ENCODE measurements at regions not wholly inside any gene's neighbourhood (a gene's known extent, or its start where the extent isn't known, plus 50 kb on each side); places are given as distances from the start of the nearest gene placed in this dataset.

DNA sequence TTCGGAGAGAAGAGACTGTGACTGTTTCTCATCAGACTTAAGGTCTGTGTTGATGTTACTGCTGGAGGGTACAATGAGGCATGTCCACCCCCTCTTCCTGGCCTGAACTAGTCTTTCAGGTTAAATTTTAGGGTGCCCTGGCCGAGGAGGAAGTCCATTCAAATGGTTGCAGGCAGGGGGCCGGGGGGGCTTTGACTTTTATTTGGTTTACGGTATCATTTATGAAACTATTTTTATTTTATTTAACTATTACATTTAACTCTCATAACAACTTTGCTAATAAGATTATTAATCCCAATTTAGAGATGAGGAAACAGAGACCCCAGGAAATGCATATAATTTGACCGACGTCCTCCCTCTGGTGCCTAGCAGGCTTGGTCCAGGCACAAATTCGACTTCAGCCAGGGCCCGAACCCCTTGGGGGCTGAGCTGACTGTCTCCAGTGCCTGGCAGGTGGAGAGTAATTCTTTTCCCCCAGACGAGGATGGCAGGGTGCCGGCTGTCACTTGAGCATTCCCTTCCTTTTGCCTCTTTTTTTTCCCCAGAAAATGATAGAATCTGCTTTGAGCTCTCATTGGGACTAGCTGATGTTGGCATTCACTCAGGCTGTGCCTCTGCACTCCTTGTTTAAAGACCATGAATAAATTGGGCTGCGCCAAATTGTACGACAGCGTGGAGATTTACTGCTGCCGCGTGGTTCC lies 255.3 kb upstream of the SALL3 start:
- no peak for DNase-seq (ENCODE audit: low read depth)

DNA sequence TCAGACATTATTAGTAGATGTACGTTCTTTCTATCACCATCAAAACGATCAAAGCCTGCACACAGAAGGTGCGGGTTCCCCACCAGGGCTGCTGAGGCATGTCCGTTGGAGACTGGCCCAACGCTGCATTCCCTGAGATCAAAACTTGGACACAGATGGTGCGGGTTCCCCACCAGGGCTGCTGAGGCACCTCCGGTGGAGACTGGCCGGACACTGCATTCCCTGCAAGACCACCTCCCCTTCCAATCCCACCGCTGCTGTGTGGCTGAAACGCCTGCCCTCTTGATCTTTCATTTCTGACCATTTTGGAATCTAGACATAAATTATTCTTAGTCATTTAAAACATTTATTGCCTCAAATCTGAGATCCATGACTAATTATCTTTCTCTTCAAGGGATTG lies 254.2 kb upstream of the SALL3 start:
- no peak for DNase-seq (ENCODE audit: low read depth)

DNA sequence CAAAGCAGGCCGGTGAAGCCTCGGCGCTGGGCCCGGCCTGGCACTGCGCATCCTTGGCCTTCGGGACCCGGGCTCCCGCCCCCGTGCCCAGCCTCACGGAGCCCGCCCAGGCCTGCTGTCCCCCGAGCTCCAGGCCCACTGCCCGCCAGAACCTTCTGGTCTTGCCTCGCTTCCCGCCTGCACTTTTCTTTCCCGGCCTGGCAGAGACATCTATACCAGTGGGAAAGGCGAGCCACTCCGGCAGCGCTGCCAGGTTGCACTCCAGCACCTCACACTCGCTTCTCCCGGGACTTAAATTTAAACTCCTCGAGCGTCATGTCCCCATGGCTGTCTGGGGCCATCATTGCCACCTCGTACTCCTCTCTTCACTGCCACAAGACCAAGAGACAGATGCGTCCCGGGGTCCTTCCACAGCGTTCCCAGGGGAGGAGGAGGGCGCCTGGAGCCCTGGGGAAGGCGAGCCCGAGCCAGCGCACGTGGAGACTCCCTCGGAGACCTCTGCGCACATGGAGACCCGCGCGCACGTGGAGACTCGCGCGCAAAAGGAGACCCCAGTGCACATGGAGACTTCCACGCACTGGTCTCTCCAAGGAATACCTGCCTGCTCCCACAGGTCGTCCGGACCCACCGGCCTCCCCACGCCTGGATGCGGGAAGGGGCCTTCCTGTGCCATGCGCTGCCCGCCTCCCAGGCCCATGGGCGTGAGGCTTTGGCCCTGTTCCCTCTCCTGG lies 253.1 kb upstream of the SALL3 start:
- DNase-seq (ENCODE audit: low read depth), result no peak

DNA sequence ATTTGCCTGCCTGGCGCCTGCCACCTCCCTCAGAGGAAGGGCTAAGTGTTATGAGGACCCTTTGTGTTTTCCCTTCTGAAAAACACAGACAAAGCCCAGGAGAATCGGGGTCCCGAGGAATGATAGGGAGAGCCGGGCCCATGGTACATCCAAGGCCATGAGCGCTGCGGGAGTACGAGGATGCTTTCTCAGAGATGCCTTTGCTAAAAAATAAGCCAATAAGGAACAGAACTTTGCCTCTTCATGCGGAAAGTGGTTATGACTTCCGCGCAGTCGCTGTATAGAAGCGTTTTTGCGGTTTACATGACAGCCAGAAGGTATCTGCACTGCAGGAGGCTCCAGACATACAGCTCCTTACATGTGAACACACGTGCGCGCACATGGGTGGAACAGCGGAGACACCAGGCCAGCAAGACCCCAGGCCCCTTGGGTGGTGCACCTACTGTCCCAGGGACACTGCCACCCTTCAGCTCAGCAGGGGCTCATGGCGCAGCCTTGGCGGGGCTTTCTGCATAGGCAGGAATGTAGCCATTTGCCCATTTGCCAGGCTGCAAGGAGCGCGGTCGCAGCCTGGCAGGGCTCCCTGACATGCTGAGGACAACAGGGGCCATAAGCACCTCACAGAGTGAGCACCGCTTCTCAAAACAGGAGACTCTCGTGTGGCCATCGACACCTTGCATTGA lies 252.4 kb upstream of the SALL3 start:
- no peak for DNase-seq (ENCODE audit: low read depth)

GRCh38 chr18:78727877-78728783 lies 251.5 kb upstream of the SALL3 start:
- no peak for DNase-seq (ENCODE audit: low read depth)

DNA sequence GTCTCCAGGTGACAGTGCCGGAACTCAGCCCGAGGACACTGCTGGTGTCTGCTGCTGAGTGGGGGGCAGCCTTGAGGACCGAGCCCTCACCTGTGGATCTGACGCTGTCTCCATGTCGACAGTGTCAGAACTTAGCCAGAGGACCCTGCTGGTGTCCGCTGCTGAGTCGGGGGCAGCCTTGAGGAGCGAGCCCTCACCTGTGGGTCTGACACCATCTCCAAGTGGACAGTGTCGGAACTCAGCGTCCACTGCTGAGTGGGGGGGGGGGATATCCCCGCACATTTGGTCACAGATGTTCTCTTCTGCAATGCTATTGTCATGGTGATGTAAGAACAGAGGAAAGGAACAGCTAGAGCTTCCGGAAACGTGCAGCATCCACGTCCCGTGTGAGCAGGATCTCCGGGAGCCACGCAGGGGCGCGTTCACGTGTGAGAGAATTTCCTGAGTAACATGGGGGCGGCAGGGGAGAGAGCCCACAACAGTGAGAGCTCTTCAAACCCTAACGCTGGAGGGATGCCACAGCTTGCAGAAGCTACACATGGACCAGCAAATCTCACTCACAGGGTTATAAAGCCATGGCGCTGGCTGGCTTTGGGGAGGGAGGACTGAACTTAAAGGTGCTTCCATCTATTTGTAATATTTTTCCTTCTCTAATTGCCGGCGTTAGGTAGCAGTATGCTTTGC lies 250.7 kb upstream of the SALL3 start:
- DNase-seq (ENCODE audit: low read depth), result no peak

DNA sequence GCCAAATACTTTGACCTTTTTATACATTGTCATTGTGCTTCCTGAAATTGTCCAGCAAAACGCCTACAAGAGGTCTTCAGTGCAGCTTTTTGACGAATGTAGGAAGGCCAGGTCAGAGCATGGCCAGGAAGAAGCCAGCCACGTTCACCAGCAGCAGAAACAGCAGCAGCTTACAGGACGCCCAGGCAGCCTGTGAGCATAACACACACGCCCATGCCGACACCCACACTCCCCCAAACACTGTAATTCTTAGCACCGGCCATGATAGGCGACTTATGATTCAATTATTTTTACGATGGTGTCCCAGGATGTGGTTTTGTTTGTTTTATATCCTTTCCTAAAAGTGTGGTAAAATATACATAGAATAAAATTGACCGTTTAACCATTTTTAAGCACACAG lies 249.1 kb upstream of the SALL3 start:
- DNase-seq (ENCODE audit: low read depth), result no peak

GRCh38 chr18:78731016-78731397 lies 248.6 kb upstream of the SALL3 start:
- no peak for DNase-seq (ENCODE audit: low read depth)

GRCh38 chr18:78731398-78732032 lies 248.1 kb upstream of the SALL3 start:
- DNase-seq (ENCODE audit: low read depth), result no peak

DNA sequence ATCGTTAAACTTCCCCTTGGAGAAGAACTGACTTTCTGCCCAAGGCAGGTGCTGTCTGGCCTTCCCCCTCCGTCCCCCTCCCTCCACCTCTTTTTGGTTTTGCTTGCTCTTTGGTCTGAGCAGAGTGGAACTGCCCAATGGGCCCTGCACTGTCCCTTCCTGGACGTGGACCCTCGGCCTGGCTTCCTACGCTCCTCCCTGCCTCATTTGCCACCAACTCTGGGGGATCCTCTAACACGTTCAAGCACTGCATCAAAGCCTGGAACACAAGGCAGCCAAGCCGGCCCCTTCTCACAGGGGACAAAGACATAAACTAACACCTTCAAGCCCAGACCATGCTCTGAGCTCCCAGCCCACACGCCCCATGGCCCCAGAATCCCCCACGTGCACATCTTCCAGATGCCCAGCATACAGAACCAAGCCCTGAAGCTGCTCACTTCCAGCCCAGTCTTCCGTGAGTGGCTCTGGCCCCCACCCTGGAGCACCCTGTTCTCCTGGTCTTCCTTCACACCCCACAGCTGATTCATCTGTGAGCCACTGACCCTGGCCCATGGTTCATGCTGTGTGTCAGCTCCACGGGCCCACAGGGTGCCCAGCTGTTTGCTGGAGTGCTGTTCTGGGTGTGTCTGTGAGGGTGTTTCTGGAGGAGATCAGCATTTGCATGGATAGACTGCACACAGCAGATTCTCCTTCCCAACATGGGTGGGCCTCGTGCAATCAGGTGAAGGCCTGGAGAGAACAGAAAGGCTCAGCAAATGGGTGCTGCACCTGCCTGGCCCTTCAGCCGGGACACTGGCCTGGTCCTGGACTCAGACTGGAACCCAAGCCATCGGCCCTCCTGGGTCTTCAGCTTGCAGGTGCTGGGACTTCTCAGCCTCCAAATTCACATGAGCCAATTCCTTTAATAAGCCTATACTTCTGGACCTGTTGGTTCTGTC lies 247.1 kb upstream of the SALL3 start:
- no peak for DNase-seq (ENCODE audit: low read depth)

DNA sequence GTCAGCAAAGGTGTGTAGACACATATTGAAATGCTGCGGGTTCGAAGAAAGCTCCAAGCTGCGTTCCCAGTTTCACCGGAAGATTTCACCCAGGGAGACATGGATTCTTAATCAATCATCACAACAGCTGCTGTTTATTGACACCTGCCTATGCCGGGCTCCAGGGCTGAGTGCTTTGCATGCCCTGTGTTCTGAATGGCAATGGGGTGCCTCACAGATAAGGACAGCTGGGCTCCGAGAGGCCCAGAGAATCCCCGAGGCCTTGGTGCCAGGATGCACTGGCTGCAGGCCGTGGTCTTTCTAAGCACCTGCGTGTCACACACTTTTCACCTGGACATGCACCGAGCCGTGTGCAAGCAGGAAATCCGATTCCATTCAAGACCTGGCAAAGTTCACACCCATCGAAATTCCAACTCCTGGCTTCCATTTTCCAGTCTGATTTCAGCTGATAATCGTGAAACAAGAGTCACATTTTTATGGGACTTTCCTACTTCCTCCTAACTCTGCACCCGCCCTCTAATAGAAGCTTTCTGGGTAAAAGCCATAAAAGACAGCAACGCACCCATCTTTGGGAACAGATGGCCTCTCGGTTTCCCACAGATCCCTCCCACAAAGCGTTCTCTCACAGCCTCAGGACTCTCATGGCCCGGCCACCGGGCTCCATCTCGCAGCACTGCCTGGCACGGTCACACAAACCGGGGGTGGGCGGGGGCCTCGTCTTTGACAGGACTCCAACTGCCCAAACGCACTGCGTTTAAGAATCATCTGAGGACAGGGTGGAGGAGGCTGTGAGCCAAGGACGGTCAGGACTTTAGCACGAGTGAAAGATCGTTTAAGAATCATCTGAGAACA lies 245.6 kb upstream of the SALL3 start:
- no peak for DNase-seq (ENCODE audit: low read depth)

- no peak for DNase-seq (ENCODE audit: low read depth)
Observed at GRCh38 chr18:78734614-78734945, 245.0 kb upstream of the SALL3 start.

DNA sequence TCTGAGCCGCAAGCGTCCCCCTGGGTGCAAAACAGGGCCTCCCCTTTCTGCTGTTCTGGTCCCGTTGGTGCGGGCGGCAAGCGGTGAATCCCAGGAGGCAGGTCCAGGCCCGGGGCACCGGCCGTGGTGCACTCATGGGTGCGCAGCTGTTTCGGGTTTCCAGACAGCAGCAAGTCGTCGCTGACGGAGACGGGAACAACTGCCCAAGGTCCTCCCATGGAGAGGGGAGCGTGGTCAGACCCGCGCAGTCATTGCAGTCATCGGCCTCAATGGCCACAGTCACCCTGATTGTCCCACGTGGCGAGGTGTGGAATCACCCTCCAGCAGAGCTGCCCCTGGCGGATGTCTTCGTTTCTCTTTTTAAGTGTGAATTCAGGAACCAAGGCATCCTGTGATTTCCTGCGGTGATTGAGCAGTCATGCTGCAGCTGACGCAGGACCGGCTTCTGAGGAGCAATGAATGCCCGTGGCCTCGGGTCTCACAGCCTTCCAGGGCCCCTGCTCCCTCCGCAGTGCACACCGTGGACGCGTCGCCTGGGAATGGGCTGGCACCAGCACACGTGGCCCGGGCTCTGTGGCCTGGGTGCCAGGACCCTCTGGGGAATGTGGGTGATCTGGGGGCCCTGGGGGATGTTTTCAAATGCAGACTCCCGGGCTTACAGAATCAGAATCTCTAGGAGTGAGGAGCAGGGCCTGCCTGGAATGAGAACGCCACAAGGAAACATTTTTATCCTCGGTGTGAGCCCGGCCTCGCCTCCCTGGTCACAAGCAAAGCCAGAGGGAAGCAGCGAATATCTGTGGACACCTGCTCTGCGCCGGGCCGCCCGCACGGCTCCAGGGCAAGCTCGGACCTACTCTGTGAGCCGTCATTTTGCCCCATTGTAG lies 244.2 kb upstream of the SALL3 start:
- no peak for DNase-seq (ENCODE audit: low read depth)

GRCh38 chr18:78736015-78736690 lies 243.5 kb upstream of the SALL3 start:
- no peak for DNase-seq (ENCODE audit: low read depth)

DNA sequence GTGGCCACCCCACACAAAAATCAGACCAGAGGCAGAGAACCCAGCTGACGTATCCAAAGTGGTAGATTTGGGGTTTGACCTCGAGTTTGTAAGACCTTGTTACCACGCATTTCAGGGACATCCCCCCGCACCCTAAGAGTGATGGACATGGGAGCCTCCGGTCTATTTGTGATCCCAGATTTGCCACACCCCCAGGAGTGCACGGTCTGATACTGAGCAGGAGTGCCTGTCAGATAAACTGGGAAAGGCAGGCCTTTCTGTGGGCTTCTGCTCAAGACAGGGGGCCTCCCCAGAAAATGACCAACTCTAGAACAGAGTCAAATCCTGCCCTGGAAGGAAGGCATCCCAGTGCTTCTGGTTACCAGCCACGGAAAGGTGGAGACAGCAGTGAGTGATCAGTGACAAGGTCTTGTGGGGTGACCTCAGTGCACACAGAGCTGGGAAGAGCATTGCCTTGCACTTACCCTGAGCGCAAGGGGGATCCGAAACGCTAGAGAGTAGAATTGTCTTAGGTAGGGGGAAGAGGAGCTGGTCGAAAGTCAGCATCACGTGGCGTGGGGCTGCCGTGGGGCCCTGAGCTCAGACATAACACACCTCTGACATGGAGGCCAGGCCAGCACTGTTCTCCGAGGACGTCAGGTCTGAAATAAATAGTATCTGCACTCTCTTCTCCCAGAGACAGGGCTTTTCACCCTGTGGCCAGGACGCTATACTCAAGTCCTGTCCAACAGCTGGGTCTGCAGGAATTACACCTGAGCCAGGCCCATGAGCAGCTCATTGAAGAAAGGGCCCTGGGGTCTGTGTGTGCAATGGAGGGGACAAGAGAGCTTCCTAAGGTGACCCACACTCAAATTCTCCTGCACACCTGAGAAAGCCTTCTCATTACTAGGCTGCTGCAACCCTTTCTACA lies 242.4 kb upstream of the SALL3 start:
- DNase-seq (ENCODE audit: low read depth), result no peak

DNA sequence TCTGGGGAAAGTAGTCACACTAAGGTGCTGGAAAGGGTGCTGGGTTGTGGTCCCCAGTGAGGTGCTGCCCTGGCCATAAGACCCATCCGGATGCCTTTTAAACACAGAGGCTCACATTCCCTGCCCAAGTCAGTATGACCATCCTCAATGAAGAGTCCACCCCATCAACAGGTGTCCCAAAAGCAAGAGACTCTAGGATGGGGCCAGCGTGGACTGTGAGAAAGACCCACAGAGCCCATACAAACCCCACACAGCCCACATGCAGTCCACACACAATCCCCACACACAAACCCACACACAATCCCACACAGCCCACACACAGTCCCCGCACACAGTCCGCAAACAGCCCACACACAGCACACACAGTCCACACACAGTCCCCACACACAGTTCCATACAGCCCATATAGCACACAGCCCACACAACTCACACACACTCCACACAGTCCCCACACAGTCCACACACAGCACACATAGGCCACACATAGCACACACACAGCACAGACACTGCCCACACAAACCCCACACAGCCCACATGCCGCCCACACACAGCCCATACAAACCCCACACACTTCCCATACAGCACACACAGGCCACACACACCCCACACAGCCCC lies 241.4 kb upstream of the SALL3 start:
- no peak for DNase-seq (ENCODE audit: low read depth)

Data from M059J (cell line).